AG04449 (cell line): ENCODE measurements at regions not wholly inside any gene's neighbourhood (a gene's known extent, or its start where the extent isn't known, plus 50 kb on each side); places are given as distances from the start of the nearest gene placed in this dataset.

Source experiments
- CTCF ChIA-PET: fragments of 350-600 bp; formaldehyde crosslinking; extraction: SDS; loops from one replicate; lab custom pipeline; 2021; ENCODE audit warnings: antibody characterized with exemption; lab: Yijun Ruan, JAX
- POLR2A ChIA-PET: fragments of 400-600, 350-600 bp; formaldehyde crosslinking; extraction: SDS; loops from one replicate; lab custom pipeline; 2020; ENCODE audit warnings: antibody characterized with exemption, inconsistent platforms; lab: Yijun Ruan, JAX
- DNase-seq: peaks from one replicate; pipeline ENCODE4 v3.0.0-alpha.2; 2010; ENCODE audit warnings: low read depth, low spot score
- H3K4me3 ChIP-seq: 2 replicates; pipeline ENCODE4 v1.5.1; 2011; ENCODE audit warnings: low read depth, mild to moderate bottlenecking, control low read depth, low read length
- CTCF ChIP-seq: IDR thresholded peaks from one replicate; pipeline ENCODE4 v1.5.1; 2011; ENCODE audit warnings: mild to moderate bottlenecking, moderate library complexity, low read length, control low read depth, inconsistent platforms; ENCODE audit not compliant: insufficient read depth; ENCODE audit errors: missing control alignments

GRCh38 chr2:12816379-12817306 is 99.9 kb downstream of the TRIB2 start:
- no peak for DNase-seq
- no peak for TF ChIP-seq CTCF
- CTCF ChIA-PET, result interaction anchor here (0.9 to 1.5 kb wide), 3 partner anchors 10 to 190 kb away, joined by 3 to 4 read pairs (median 3); no protein-coding TSS in a partner anchor
- POLR2A ChIA-PET, result no interaction called here
- H3K4me3 ChIP-seq, result no peak overlapping the region

GRCh38 chr2:12817870-12818269 is 101.1 kb downstream of the TRIB2 start:
- DNase-seq, result no peak
- no peak for TF ChIP-seq CTCF
- POLR2A ChIA-PET, result no interaction called here
- CTCF ChIA-PET, result interaction anchor here (1.3 kb wide), 1 partner anchor 11 kb away, joined by 3 read pairs; no protein-coding TSS in a partner anchor
- no peak overlapping the region for H3K4me3 ChIP-seq

GRCh38 chr2:12818416-12819102 is 101.8 kb downstream of the TRIB2 start:
- POLR2A ChIA-PET, result interaction anchor here (0.8 to 1.0 kb wide), 3 partner anchors 12 to 109 kb away, joined by 5 to 6 read pairs (median 6); no protein-coding TSS in a partner anchor
- no peak for DNase-seq
- TF ChIP-seq CTCF, result no peak
- no peak overlapping the region for H3K4me3 ChIP-seq
- CTCF ChIA-PET, result interaction anchor here (0.6 to 1.3 kb wide), 2 partner anchors 12 to 67 kb away, joined by 3 read pairs; no protein-coding TSS in a partner anchor

GRCh38 chr2:12819103-12819475 is 102.4 kb downstream of the TRIB2 start:
- peak; percentile 99 for DNase-seq
- ChIA-PET CTCF (interaction anchor here (0.6 kb wide), 1 partner anchor 66 kb away, joined by 3 read pairs; no protein-coding TSS in a partner anchor), POLR2A (interaction anchor here (0.6 to 1.0 kb wide), 5 partner anchors 13 to 109 kb away, joined by 3 to 6 read pairs (median 5); no protein-coding TSS in a partner anchor)
- H3K4me3 ChIP-seq, result no peak overlapping the region
- TF ChIP-seq CTCF, result no peak

GRCh38 chr2:12819721-12820120 is 103.0 kb downstream of the TRIB2 start:
- DNase-seq, result peak; percentile 50
- no peak for TF ChIP-seq CTCF
- ChIA-PET POLR2A (interaction anchor here (0.6 to 1.0 kb wide), 3 partner anchors 37 to 104 kb away, joined by 3 to 6 read pairs (median 3); no protein-coding TSS in a partner anchor), CTCF (no interaction called here)
- no peak overlapping the region for H3K4me3 ChIP-seq

GRCh38 chr2:12821656-12822055 is 104.9 kb downstream of the TRIB2 start:
- ChIA-PET CTCF (interaction anchor here (1.3 kb wide), 1 partner anchor 57 kb away, joined by 3 read pairs; no protein-coding TSS in a partner anchor), POLR2A (no interaction called here)
- no peak for TF ChIP-seq CTCF
- no peak for DNase-seq
- no peak overlapping the region for H3K4me3 ChIP-seq
